ENCODE measurements at regions not wholly inside any gene's neighbourhood (a gene's known extent, or its start where the extent isn't known, plus 50 kb on each side); places are given as distances from the start of the nearest gene placed in this dataset.
"Not testable (repeated sequence)": the region's sequence is repeated elsewhere in the genome, so short reads cannot be mapped to it uniquely, and the experiment has no call there.

GRCh38 chr14:105920803-105921755, 394.7 kb downstream of the TMEM121 start:
- not testable (repeated sequence) for TF ChIP-seq EP300 (IDR thresholded peaks at IDR 0.05; ENCODE audit: low read depth); POLR2A (IDR thresholded peaks at IDR 0.05); CTCF (IDR thresholded peaks at IDR 0.05)
